Loucy (cell line): ENCODE measurements at regions not wholly inside any gene's neighbourhood (a gene's known extent, or its start where the extent isn't known, plus 50 kb on each side); places are given as distances from the start of the nearest gene placed in this dataset.

Experiments used
- H2AFZ ChIP-seq: fragments of 200-600 bp; sonication (generic); 2 replicates; pipeline ENCODE4 v1.6.0; 2016; ENCODE audit warnings: antibody characterized with exemption, mild to moderate bottlenecking, low read length, moderate library complexity
- H3F3A ChIP-seq: fragments of 200-600 bp; 2 replicates; pipeline ENCODE4 v1.6.0; 2016; ENCODE audit warnings: antibody characterized with exemption, low read depth, mild to moderate bottlenecking
- H3K27me3 ChIP-seq: fragments of 200-600 bp; sonication (generic); 2 replicates; pipeline ENCODE4 v1.6.1; 2014; ENCODE audit warnings: low read length, mild to moderate bottlenecking; ENCODE audit not compliant: insufficient read depth, poor library complexity, severe bottlenecking
- H3K36me3 ChIP-seq: fragments of 200-600 bp; sonication (generic); 2 replicates; pipeline ENCODE4 v1.6.1; 2016; ENCODE audit warnings: low read length; ENCODE audit not compliant: insufficient read depth
- H3K4me1 ChIP-seq: fragments of 200-600 bp; sonication (generic); 2 replicates; pipeline ENCODE4 v1.5.1; 2014; ENCODE audit warnings: low read length, mild to moderate bottlenecking; ENCODE audit not compliant: insufficient read depth, poor library complexity, severe bottlenecking
- H3K4me2 ChIP-seq: fragments of 200-600 bp; sonication (generic); 2 replicates; pipeline ENCODE4 v1.6.0; 2014; ENCODE audit warnings: antibody characterized with exemption, low read length, low read depth, mild to moderate bottlenecking; ENCODE audit not compliant: poor library complexity, severe bottlenecking
- H3K4me3 ChIP-seq: fragments of 200-600 bp; sonication (generic); 2 replicates; pipeline ENCODE4 v1.5.1; 2014; ENCODE audit warnings: low read length, mild to moderate bottlenecking, mixed read lengths; ENCODE audit not compliant: poor library complexity, severe bottlenecking
- H3K79me2 ChIP-seq: fragments of 200-600 bp; sonication (generic); 2 replicates; pipeline ENCODE4 v1.6.1; 2014; ENCODE audit warnings: low read length; ENCODE audit not compliant: insufficient read depth
- H3K9ac ChIP-seq: fragments of 200-600 bp; sonication (generic); 2 replicates; pipeline ENCODE4 v1.6.0; 2014; ENCODE audit warnings: mild to moderate bottlenecking, low read depth, low read length, moderate library complexity; ENCODE audit not compliant: poor library complexity, severe bottlenecking
- H3K9me2 ChIP-seq: fragments of 200-600 bp; sonication (generic); replicated peaks from 2 replicates; pipeline ENCODE4 v1.6.1; 2016; ENCODE audit warnings: low read depth, low read length, mixed read lengths
- H3K9me3 ChIP-seq: fragments of 200-600 bp; sonication (generic); 2 replicates; pipeline ENCODE4 v1.6.1; 2014; ENCODE audit warnings: mild to moderate bottlenecking, antibody characterized with exemption, low read length, low read depth; ENCODE audit not compliant: insufficient read depth
- H4K20me1 ChIP-seq: fragments of 200-600 bp; sonication (generic); 2 replicates; pipeline ENCODE4 v1.6.0; 2014; ENCODE audit warnings: antibody characterized with exemption, low read length, mild to moderate bottlenecking; ENCODE audit not compliant: insufficient read depth, poor library complexity, severe bottlenecking
- EZH2phosphoT487 ChIP-seq: fragments of 200-600 bp; IDR thresholded peaks from 2 replicates; pipeline ENCODE4 v1.6.1; 2018; ENCODE audit warnings: antibody characterized with exemption, mild to moderate bottlenecking, moderate library complexity, borderline replicate concordance
- TF ChIP-seq, protein P1 (sequence below): fragments of 200-600 bp; sonication (generic); conservative IDR thresholded peaks from 2 replicates; pipeline ENCODE4 v1.5.1; 2014; ENCODE audit warnings: mild to moderate bottlenecking, antibody characterized with exemption, low read length

DNA sequence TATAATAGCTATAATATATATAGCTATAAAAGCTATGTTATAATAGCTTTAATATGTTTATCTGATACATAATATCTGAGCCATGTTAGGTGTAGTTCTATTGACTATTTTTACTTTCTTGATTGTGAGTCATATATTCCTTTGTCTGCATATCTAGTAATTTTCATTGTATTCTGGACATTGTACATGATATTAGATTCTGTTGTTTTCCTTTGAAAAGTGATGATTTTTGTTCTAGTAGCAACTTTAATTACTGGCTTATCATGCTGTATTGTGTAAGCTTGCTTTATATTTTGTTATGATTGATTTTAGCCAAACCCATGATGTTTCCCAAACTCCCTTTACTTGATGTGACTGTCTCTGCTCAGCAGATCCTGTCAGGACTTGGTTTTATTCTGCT, 125.7 kb upstream of the TCF4 start:
- Histone ChIP-seq H3F3A (no peaks in the 10 kb centered on the region), H3K4me2 (no peak overlapping the region), H3K9ac (no peak overlapping the region), H3K79me2 (no peaks in the 10 kb centered on the region), H3K36me3 (no peaks in the 10 kb centered on the region), H4K20me1 (no peaks in the 10 kb centered on the region), H2AFZ (no peak overlapping the region), H3K4me1 (no peaks in the 10 kb centered on the region), H3K4me3 (no peak overlapping the region), H3K9me2 (no peaks in the 10 kb centered on the region), H3K9me3 (peaks cover 6% of the 10 kb centered on the region; the same call in 1 of the 2 replicates), H3K27me3 (no peaks in the 10 kb centered on the region)
- TF ChIP-seq, protein P1, sequence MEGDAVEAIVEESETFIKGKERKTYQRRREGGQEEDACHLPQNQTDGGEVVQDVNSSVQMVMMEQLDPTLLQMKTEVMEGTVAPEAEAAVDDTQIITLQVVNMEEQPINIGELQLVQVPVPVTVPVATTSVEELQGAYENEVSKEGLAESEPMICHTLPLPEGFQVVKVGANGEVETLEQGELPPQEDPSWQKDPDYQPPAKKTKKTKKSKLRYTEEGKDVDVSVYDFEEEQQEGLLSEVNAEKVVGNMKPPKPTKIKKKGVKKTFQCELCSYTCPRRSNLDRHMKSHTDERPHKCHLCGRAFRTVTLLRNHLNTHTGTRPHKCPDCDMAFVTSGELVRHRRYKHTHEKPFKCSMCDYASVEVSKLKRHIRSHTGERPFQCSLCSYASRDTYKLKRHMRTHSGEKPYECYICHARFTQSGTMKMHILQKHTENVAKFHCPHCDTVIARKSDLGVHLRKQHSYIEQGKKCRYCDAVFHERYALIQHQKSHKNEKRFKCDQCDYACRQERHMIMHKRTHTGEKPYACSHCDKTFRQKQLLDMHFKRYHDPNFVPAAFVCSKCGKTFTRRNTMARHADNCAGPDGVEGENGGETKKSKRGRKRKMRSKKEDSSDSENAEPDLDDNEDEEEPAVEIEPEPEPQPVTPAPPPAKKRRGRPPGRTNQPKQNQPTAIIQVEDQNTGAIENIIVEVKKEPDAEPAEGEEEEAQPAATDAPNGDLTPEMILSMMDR = no peak
- no peak for TF ChIP-seq EZH2phosphoT487

DNA sequence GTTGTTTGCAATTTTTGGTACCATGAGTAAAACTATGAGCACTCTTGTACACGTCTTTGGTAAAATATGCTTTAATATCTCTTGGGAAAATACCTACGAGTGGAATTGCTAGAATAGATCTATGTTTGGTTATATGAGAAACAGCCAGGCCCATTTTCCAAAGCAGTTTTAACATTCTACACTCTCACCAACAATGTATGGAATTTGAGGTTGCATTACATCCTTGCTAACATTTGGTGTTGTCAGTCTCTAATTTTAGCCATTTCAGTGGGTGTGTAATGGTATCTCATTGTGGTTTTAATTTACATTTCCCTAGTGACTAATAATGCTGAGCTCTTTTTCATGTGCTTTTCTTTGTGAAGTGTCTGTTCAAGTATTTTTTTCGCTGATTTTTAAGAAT, 118.9 kb upstream of the TCF4 start:
- no peaks in the 10 kb centered on the region for H3K4me1 ChIP-seq
- TF ChIP-seq EZH2phosphoT487 = no peak
- TF ChIP-seq, protein P1 = no peak
- H3K9me3 ChIP-seq = no peaks in the 10 kb centered on the region
- H3K27me3 ChIP-seq = no peaks in the 10 kb centered on the region
- H3F3A ChIP-seq = no peaks in the 10 kb centered on the region
- H2AFZ ChIP-seq = no peak overlapping the region
- H3K36me3 ChIP-seq = no peaks in the 10 kb centered on the region
- no peak overlapping the region for H3K4me3 ChIP-seq
- no peaks in the 10 kb centered on the region for H3K79me2 ChIP-seq
- H3K4me2 ChIP-seq = no peak overlapping the region
- H4K20me1 ChIP-seq = no peaks in the 10 kb centered on the region
- no peak overlapping the region for H3K9ac ChIP-seq
- no peaks in the 10 kb centered on the region for H3K9me2 ChIP-seq

DNA sequence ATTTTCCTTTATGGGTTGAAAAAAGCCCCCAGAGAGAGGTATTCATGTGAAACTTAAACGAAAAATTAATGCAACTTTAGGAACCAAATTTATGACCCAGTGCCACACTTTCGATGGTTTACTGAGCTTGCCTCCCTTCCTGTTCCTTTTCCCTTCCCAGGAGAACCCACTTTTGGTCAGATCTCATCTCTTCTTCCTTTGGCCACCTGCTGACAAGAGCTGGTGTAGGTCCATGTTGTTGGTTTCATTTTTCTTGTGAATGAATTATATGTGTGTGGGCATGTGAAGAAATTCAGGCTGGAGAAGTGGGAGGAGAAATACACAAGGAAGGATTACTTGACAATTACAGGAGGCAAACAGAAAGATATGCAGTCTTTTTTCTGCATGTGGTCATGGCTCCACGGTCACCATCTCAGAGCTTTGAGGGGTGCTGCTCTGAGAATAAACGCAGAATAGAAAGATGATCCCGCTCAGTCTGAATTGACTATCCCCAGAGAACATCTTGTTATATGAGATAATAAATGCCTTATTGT, 111.3 kb upstream of the TCF4 start:
- Histone ChIP-seq H3K4me1 (no peaks in the 10 kb centered on the region), H4K20me1 (no peaks in the 10 kb centered on the region), H2AFZ (no peak overlapping the region), H3K4me2 (no peak overlapping the region), H3K9ac (no peak overlapping the region), H3F3A (no peaks in the 10 kb centered on the region), H3K4me3 (no peak overlapping the region), H3K79me2 (no peaks in the 10 kb centered on the region), H3K9me2 (no peaks in the 10 kb centered on the region), H3K9me3 (no peaks in the 10 kb centered on the region), H3K27me3 (no peaks in the 10 kb centered on the region), H3K36me3 (no peaks in the 10 kb centered on the region)
- TF ChIP-seq EZH2phosphoT487 = no peak
- TF ChIP-seq, protein P1 = no peak
